ENCODE measurements at regions not wholly inside any gene's neighbourhood (a gene's known extent, or its start where the extent isn't known, plus 50 kb on each side); places are given as distances from the start of the nearest gene placed in this dataset.
"Not testable (repeated sequence)": the region's sequence is repeated elsewhere in the genome, so short reads cannot be mapped to it uniquely, and the experiment has no call there.

GRCh38 chr3:89932882-89933281 lies 825.5 kb downstream of the EPHA3 start:
- Mint-ChIP-seq H3K4me3 (no peak overlapping the region), H3K27me3 (ENCODE audit: insufficient read depth) (no peaks in the 10 kb centered on the region)

GRCh38 chr3:89944461-89944860 lies 837.0 kb downstream of the EPHA3 start:
- not testable (repeated sequence) for H3K36me3 Mint-ChIP-seq (ENCODE audit: low read depth); DNase-seq; H3K27me3 Mint-ChIP-seq (ENCODE audit: insufficient read depth); H3K27ac Mint-ChIP-seq; H3K4me1 Mint-ChIP-seq (ENCODE audit: low read depth); H3K4me3 Mint-ChIP-seq
- peaks cover 40% of the 10 kb centered on the region for H3K9me3 Mint-ChIP-seq

More at GRCh38 chr3:89932882-89933281, 825.5 kb downstream of the EPHA3 start:
- Mint-ChIP-seq H3K36me3 (ENCODE audit: low read depth) (no peaks in the 10 kb centered on the region), H3K4me1 (ENCODE audit: low read depth) (no peaks in the 10 kb centered on the region), H3K9me3 (peaks cover 24% of the 10 kb centered on the region), H3K27ac (no peak overlapping the region)
- no peak for TF ChIP-seq CTCF (IDR thresholded peaks at IDR 0.05)
- DNase-seq = no peak

GRCh38 chr3:89946884-89947283 lies 839.5 kb downstream of the EPHA3 start:
- Mint-ChIP-seq H3K27me3 (ENCODE audit: insufficient read depth) (no peaks in the 10 kb centered on the region), H3K36me3 (ENCODE audit: low read depth) (no peaks in the 10 kb centered on the region; the same call in 1 of the 2 replicates), H3K27ac (no peak overlapping the region), H3K9me3 (peaks cover 45% of the 10 kb centered on the region), H3K4me1 (ENCODE audit: low read depth) (no peaks in the 10 kb centered on the region), H3K4me3 (no peak overlapping the region)
- no peak for DNase-seq
- no peak for TF ChIP-seq CTCF (IDR thresholded peaks at IDR 0.05)

GRCh38 chr3:89947337-89947954 lies 840.0 kb downstream of the EPHA3 start:
- no peak for DNase-seq
- no peaks in the 10 kb centered on the region for H3K27me3 Mint-ChIP-seq (ENCODE audit: insufficient read depth)

GRCh38 chr3:89948008-89948407 lies 840.6 kb downstream of the EPHA3 start:
- TF ChIP-seq CTCF (IDR thresholded peaks at IDR 0.05) = no peak
- H3K9me3 Mint-ChIP-seq = peaks cover 42% of the 10 kb centered on the region
- no peak overlapping the region for H3K4me3 Mint-ChIP-seq
- no peaks in the 10 kb centered on the region for H3K4me1 Mint-ChIP-seq (ENCODE audit: low read depth)
- no peaks in the 10 kb centered on the region; the same call in 1 of the 2 replicates for H3K36me3 Mint-ChIP-seq (ENCODE audit: low read depth)
- no peak for DNase-seq
- H3K27me3 Mint-ChIP-seq (ENCODE audit: insufficient read depth) = no peaks in the 10 kb centered on the region
- no peak overlapping the region for H3K27ac Mint-ChIP-seq

More at GRCh38 chr3:89947337-89947954, 840.0 kb downstream of the EPHA3 start:
- no peak for TF ChIP-seq CTCF (IDR thresholded peaks at IDR 0.05)
- H3K4me3 Mint-ChIP-seq = no peak overlapping the region
- no peak overlapping the region for H3K27ac Mint-ChIP-seq
- H3K4me1 Mint-ChIP-seq (ENCODE audit: low read depth) = no peaks in the 10 kb centered on the region
- no peaks in the 10 kb centered on the region; the same call in 1 of the 2 replicates for H3K36me3 Mint-ChIP-seq (ENCODE audit: low read depth)
- H3K9me3 Mint-ChIP-seq = peaks cover 43% of the 10 kb centered on the region

GRCh38 chr3:89950772-89951171 lies 843.4 kb downstream of the EPHA3 start:
- H3K36me3 Mint-ChIP-seq (ENCODE audit: low read depth) = no peaks in the 10 kb centered on the region; the same call in 1 of the 2 replicates
- H3K27ac Mint-ChIP-seq = no peak overlapping the region
- TF ChIP-seq CTCF (IDR thresholded peaks at IDR 0.05) = no peak
- H3K27me3 Mint-ChIP-seq (ENCODE audit: insufficient read depth) = no peaks in the 10 kb centered on the region
- no peak for DNase-seq
- H3K4me1 Mint-ChIP-seq (ENCODE audit: low read depth) = no peaks in the 10 kb centered on the region
- no peak overlapping the region for H3K4me3 Mint-ChIP-seq
- peaks cover 44% of the 10 kb centered on the region for H3K9me3 Mint-ChIP-seq
